WI38 (cell line): ENCODE measurements at regions not wholly inside any gene's neighbourhood (a gene's known extent, or its start where the extent isn't known, plus 50 kb on each side); places are given as distances from the start of the nearest gene placed in this dataset.

Experiments
- H3K4me3 ChIP-seq: 2 replicates; pipeline ENCODE4 v1.5.1; 2011; ENCODE audit warnings: low read depth, mild to moderate bottlenecking, control low read depth, low read length
- TF ChIP-seq, protein P1 (sequence below): IDR thresholded peaks from 2 replicates; pipeline ENCODE4 v1.5.1; 2012; ENCODE audit warnings: low read depth, mild to moderate bottlenecking, control low read depth, low read length

DNA sequence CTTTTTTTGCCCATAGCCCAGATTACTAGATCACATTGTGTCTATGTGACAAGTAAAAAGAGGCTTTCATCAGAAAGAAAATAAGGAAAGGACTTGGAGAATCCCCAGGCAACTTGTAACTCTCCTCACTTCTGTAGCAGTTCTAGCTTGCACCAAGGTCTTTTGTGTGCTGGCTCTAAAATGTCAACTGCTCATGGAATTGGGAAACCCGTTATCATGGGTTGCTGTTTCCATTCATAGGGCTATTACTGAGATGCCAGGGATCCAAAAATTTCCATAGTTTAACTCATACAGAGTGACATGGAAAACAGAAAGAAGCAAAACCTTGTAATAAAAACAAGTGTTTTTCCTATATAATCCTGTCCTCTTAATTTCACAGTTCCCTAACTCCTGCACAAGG is 123.9 kb upstream of the FBXL7 start:
- no peak overlapping the region for H3K4me3 ChIP-seq
- TF ChIP-seq, protein P1, sequence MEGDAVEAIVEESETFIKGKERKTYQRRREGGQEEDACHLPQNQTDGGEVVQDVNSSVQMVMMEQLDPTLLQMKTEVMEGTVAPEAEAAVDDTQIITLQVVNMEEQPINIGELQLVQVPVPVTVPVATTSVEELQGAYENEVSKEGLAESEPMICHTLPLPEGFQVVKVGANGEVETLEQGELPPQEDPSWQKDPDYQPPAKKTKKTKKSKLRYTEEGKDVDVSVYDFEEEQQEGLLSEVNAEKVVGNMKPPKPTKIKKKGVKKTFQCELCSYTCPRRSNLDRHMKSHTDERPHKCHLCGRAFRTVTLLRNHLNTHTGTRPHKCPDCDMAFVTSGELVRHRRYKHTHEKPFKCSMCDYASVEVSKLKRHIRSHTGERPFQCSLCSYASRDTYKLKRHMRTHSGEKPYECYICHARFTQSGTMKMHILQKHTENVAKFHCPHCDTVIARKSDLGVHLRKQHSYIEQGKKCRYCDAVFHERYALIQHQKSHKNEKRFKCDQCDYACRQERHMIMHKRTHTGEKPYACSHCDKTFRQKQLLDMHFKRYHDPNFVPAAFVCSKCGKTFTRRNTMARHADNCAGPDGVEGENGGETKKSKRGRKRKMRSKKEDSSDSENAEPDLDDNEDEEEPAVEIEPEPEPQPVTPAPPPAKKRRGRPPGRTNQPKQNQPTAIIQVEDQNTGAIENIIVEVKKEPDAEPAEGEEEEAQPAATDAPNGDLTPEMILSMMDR, result no peak

DNA sequence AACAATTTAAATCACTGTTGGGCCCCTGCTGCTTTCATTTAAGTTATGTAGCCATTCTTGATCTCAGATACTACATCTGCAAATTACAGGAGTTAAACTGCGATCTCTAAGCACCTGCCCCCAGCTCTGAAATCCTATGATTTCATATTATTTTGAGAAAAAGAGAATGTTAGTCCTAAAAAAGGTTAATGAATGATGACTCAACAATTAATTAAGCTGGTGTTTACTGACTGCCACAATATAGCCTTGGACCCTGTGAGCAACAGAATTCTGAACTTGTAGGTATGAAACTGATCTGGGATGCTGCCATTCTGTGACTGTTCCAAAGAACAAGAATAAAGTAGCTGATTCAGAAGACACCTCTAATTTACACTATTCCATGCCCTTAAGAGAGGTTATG is 124.4 kb upstream of the FBXL7 start:
- H3K4me3 ChIP-seq, result no peak overlapping the region
- TF ChIP-seq, protein P1, result no peak

DNA sequence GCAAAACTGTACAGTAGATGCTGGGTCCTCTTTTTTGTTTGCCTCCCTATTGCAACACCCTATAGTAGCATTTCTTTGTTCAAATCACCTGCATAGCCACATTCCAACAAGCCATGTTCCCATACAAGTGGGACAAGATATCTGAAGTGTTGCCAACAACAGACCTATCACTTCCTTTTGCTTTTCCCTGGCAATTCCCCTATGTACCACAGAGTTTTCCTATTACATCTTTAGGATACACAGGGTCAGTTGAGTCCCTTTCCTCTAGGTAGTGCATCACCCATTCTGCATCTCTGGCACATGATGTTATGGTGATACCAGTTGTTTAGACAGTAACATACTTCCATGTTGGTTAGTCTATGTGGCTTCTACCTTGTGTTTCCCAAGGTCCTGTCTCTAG is 125.1 kb upstream of the FBXL7 start:
- H3K4me3 ChIP-seq, result no peak overlapping the region
- TF ChIP-seq, protein P1, result no peak

DNA sequence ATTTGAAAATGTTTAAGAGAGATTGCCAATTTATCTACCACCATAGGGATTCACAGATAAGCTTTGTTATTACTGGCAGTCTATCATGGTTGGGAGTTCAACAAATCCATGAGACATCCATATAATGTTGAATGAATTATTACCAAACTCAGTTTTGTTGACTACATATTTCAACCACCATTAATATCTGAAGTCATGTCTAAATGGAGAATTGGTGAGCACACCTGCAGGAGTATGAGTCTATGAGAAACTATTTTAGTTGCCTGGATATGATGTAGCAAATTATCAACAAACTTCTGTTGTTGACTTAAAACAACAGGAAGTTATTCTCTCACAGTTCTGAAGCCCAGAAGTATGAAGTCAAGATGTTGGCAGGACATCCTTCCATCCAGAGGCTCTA is 126.8 kb upstream of the FBXL7 start:
- TF ChIP-seq, protein P1, result no peak
- H3K4me3 ChIP-seq, result no peak overlapping the region

DNA sequence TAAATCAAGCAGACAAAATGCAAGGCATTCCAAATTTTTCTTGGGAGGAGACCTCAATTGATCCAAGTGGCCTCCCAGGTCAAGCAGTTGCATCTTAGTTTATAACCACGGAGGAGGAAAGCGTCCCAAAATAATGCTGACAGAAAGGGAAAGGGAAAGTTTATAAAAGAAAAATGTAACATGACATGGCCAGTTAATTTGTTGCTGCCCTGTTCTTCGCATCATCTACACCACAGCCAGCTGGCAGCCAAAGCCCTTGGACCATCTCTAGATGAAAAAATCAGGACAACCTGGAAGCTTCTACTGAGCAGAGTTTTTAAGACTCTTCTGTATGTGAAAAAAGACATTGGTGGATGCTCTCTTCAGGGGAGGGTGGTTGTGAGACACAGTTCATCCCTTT is 128.8 kb upstream of the FBXL7 start:
- TF ChIP-seq, protein P1, result no peak

DNA sequence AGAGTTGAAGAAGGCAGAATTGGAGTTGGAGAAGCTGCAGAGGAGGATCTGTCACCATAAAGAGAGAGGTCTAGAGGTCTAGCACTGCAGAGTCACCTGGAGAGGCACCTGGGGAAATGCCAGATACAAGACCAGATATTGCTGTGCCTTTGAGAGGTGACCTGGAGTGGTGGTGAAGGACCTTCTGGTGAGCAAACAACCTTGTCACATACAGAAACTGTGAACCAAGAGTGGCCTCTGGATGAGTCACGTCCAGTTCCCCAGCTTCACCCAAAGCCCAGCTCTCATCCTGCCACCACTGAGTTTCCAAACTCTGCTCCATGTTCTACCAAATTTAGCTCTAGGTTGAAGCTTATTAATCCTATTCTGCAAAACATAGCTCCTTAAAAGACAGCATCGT is 131.1 kb upstream of the FBXL7 start:
- H3K4me3 ChIP-seq, result no peak overlapping the region
- TF ChIP-seq, protein P1, result no peak

More for the DNA sequence above, 128.8 kb upstream of the FBXL7 start:
- no peak overlapping the region for H3K4me3 ChIP-seq

DNA sequence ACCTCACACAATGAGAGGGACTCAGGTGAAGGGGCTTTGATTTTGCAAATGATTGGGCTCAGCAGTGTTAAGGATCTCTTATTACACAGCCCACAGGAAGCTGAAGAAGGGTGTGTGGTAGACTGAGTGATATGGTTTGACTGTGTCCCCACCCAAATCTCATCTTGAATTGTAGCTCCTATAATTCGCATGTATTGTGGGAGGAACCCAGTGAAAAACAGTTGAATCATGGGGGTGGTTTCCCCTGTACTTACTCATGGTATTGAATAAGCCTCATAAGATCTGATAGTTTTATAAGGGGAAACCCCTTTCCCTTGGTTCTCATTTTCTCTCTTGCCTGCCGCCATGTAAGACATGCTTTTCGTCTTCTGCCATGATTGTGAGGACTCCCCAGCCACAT is 132.5 kb upstream of the FBXL7 start:
- TF ChIP-seq, protein P1, result no peak
- no peak overlapping the region for H3K4me3 ChIP-seq
